ENCODE measurements at regions not wholly inside any gene's neighbourhood (a gene's known extent, or its start where the extent isn't known, plus 50 kb on each side); places are given as distances from the start of the nearest gene placed in this dataset.

GRCh38 chr2:176414641-176415040 is 145.4 kb downstream of the MTX2 start:
- no peak overlapping the region for H3K27ac ChIP-seq
- peaks cover 0 to 35% (median 4%) of the 10 kb centered on the region in 7 donors for H3K27me3 ChIP-seq
- DNase-seq (no peak), ATAC-seq (no peak)
- no peaks in the 10 kb centered on the region for H3K9me3 ChIP-seq
- WGBS, 2 donors = 78 to 86% methylated on average over 3 of the region's 3 CpGs
- intact Hi-C loops (cut with DNase I) = no loop called here
- TF ChIP-seq CTCF (IDR thresholded peaks at IDR 0.05) = no peak
- no peaks in the 10 kb centered on the region for H3K4me1 ChIP-seq
- H3K4me3 ChIP-seq = no peak overlapping the region
- H3K36me3 ChIP-seq = no peaks in the 10 kb centered on the region

- Histone ChIP-seq H3K36me3 (no peaks in the 10 kb centered on the region), H3K27ac (no peak overlapping the region), H3K9me3 (no peaks in the 10 kb centered on the region), H3K4me1 (no peaks in the 10 kb centered on the region), H3K4me3 (no peak overlapping the region), H3K27me3 (peaks cover 0 to 35% (median 4%) of the 10 kb centered on the region in 7 donors)
- ATAC-seq (no peak), DNase-seq (no peak)
- intact Hi-C loops (cut with DNase I) = no loop called here
- TF ChIP-seq CTCF (IDR thresholded peaks at IDR 0.05) = no peak
- 81 to 83% methylated on average over 8 of the region's 8 CpGs for WGBS, 2 donors
These were observed 146.1 kb downstream of the MTX2 start for GRCh38 chr2:176415174-176415895.

GRCh38 chr2:176415937-176416499 is 146.8 kb downstream of the MTX2 start:
- Histone ChIP-seq H3K36me3 (no peaks in the 10 kb centered on the region), H3K27ac (no peak overlapping the region), H3K27me3 (peaks cover 0 to 31% (median 4%) of the 10 kb centered on the region in 7 donors), H3K4me1 (no peaks in the 10 kb centered on the region), H3K9me3 (no peaks in the 10 kb centered on the region), H3K4me3 (no peak overlapping the region)
- ATAC-seq (no peak), DNase-seq (no peak)
- 88 to 91% methylated on average over 3 of the region's 3 CpGs for WGBS, 2 donors
- intact Hi-C loops (cut with DNase I) = no loop called here
- TF ChIP-seq CTCF (IDR thresholded peaks at IDR 0.05) = no peak

GRCh38 chr2:176418768-176419167 is 149.5 kb downstream of the MTX2 start:
- Histone ChIP-seq H3K27me3 (peaks cover 0 to 16% (median 0%) of the 10 kb centered on the region in 7 donors), H3K27ac (no peak overlapping the region), H3K4me1 (no peaks in the 10 kb centered on the region), H3K36me3 (no peaks in the 10 kb centered on the region), H3K9me3 (no peaks in the 10 kb centered on the region), H3K4me3 (no peak overlapping the region)
- WGBS, 2 donors = 96 to 98% methylated on average over 6 of the region's 6 CpGs
- no peak for TF ChIP-seq CTCF (IDR thresholded peaks at IDR 0.05)
- DNase-seq (no peak), ATAC-seq (no peak)
- intact Hi-C loops (cut with DNase I) = no loop called here

Measured in heart right ventricle (tissue), 16 donors.